ENCODE measurements at regions not wholly inside any gene's neighbourhood (a gene's known extent, or its start where the extent isn't known, plus 50 kb on each side); places are given as distances from the start of the nearest gene placed in this dataset.
"Not testable (repeated sequence)": the region's sequence is repeated elsewhere in the genome, so short reads cannot be mapped to it uniquely, and the experiment has no call there.

DNA sequence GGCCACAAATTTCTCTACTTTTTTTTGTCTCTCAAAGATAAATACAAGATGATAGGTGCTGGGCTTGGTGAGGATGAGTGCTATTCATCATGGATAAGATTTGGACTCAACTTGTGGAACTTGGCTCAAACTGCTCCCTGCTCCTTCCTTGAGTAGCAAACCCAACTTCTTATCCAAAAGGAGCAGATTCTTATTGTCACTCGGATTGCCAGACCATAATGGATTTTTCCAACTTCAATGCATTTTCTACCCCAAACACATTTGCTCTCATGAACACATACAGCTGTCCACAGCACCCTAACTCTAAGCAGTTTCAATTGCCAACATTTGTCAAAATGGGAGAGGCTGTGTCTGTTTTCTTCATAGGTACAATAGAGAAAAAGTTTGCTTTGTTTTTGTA lies 99.5 kb upstream of the APCDD1 start:
- Histone ChIP-seq H3K4me1 (ENCODE audit: insufficient read depth, low read length) (no peaks in the 10 kb centered on the region), H2AFZ (ENCODE audit: low read length) (no peak overlapping the region), H3K27me3 (ENCODE audit: insufficient read depth, low read length) (no peaks in the 10 kb centered on the region), H4K20me1 (ENCODE audit: control insufficient read depth, insufficient read depth, insufficient read length) (no peaks in the 10 kb centered on the region), H2BK15ac (ENCODE audit: low read depth, low read length) (no peak overlapping the region), H2BK5ac (ENCODE audit: insufficient read length, low read length) (no peak overlapping the region), H3K23me2 (ENCODE audit: insufficient read length, low read depth, low read length, poor library complexity, severe bottlenecking) (no peaks in the 10 kb centered on the region), H3K27ac (ENCODE audit: insufficient read length, low read depth, low read length) (no peak overlapping the region), H2BK20ac (ENCODE audit: low read depth, low read length, poor library complexity, severe bottlenecking) (no peak overlapping the region), H4K5ac (ENCODE audit: insufficient read length, low read depth, low read length) (no peak overlapping the region), H2AK5ac (ENCODE audit: insufficient read length, low read length) (no peak overlapping the region), H4K91ac (ENCODE audit: insufficient read length, low read depth, low read length) (no peak overlapping the region), H3K18ac (ENCODE audit: insufficient read length, low read depth, low read length) (no peak overlapping the region), H3K4ac (ENCODE audit: low read depth, low read length) (no peak overlapping the region), H3K56ac (ENCODE audit: insufficient read length, low read depth, low read length) (no peak overlapping the region), H4K8ac (replicated peaks; ENCODE audit: insufficient read length, low read depth, low read length) (no peak overlapping the region), H3K79me2 (ENCODE audit: insufficient read depth, low read length) (no peaks in the 10 kb centered on the region), H2BK12ac (ENCODE audit: insufficient read length, low read depth, low read length) (no peak overlapping the region), H2BK120ac (ENCODE audit: low read depth, low read length, poor library complexity, severe bottlenecking) (no peak overlapping the region), H3K14ac (ENCODE audit: insufficient read depth, low read length) (no peak overlapping the region), H3K9me3 (ENCODE audit: control insufficient read depth, low read depth, low read length) (no peaks in the 10 kb centered on the region), H3K9ac (ENCODE audit: extremely low read depth, insufficient read length, low read length) (no peak overlapping the region), H3K23ac (ENCODE audit: insufficient read length, low read depth, low read length) (no peak overlapping the region), H3K79me1 (ENCODE audit: insufficient read depth, low read depth, low read length, poor library complexity, severe bottlenecking) (no peaks in the 10 kb centered on the region), H3T11ph (ENCODE audit: low read length) (no peak overlapping the region), H3K4me2 (ENCODE audit: insufficient read depth, insufficient read length, low read length) (no peak overlapping the region)
- TF ChIP-seq, protein P1, sequence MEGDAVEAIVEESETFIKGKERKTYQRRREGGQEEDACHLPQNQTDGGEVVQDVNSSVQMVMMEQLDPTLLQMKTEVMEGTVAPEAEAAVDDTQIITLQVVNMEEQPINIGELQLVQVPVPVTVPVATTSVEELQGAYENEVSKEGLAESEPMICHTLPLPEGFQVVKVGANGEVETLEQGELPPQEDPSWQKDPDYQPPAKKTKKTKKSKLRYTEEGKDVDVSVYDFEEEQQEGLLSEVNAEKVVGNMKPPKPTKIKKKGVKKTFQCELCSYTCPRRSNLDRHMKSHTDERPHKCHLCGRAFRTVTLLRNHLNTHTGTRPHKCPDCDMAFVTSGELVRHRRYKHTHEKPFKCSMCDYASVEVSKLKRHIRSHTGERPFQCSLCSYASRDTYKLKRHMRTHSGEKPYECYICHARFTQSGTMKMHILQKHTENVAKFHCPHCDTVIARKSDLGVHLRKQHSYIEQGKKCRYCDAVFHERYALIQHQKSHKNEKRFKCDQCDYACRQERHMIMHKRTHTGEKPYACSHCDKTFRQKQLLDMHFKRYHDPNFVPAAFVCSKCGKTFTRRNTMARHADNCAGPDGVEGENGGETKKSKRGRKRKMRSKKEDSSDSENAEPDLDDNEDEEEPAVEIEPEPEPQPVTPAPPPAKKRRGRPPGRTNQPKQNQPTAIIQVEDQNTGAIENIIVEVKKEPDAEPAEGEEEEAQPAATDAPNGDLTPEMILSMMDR (conservative IDR thresholded peaks at IDR 0.05), result no peak
- H3K36me3 Mint-ChIP-seq (ENCODE audit: insufficient read depth in 1 of 3, low read depth in 3 of 3), result peaks cover 0 to 7% (median 6%) of the 10 kb centered on the region in 3 experiments; a peak in 5 of 7 replicates
- no peak for DNase-seq
- peaks cover 9 to 10% of the 10 kb centered on the region in 2 experiments; a peak in 4 of 5 replicates for H3K9me3 Mint-ChIP-seq
- H3K4me3 Mint-ChIP-seq, result no peak overlapping the region
- H3K27me3 Mint-ChIP-seq (ENCODE audit: low read depth), result peaks cover 4% of the 10 kb centered on the region; the same call in 1 of the 2 replicates
- peaks cover 5 to 10% of the 10 kb centered on the region in 2 experiments for H3K4me1 Mint-ChIP-seq
- H3K27ac Mint-ChIP-seq, result no peak overlapping the region
- WGBS (ENCODE audit: extremely low coverage, insufficient read length, low lambda C conversion rate), result no CpG with 5 or more reads among the region's 1 CpG

DNA sequence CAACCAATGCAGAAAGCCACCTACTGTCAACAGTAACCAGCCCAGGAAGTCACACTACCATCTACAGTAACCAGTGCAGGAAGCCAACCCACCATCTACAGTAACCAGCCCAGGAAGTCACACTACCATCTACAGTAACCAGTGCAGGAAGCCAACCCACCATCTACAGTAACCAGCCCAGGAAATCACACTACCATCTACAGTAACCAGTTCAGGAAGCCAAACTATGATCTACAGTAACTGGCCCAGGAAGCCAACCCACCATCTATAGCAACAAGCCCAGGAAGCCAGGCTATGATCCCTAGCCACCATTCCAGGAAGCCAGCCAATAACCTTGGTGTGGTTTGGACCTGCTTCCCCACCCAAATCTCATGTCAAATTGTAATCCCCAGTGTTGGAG lies 97.4 kb upstream of the APCDD1 start:
- H3T11ph ChIP-seq (ENCODE audit: low read length); H3K27ac Mint-ChIP-seq; H3K23me2 ChIP-seq (ENCODE audit: insufficient read length, low read depth, low read length, poor library complexity, severe bottlenecking); H3K4me3 Mint-ChIP-seq; H3K9me3 ChIP-seq (ENCODE audit: control insufficient read depth, low read depth, low read length); H3K23ac ChIP-seq (ENCODE audit: insufficient read length, low read depth, low read length); H3K27me3 ChIP-seq (ENCODE audit: insufficient read depth, low read length); H3K4me1 Mint-ChIP-seq; H2BK15ac ChIP-seq (ENCODE audit: low read depth, low read length); H2BK20ac ChIP-seq (ENCODE audit: low read depth, low read length, poor library complexity, severe bottlenecking); H3K79me1 ChIP-seq (ENCODE audit: insufficient read depth, low read depth, low read length, poor library complexity, severe bottlenecking); H3K4ac ChIP-seq (ENCODE audit: low read depth, low read length); H3K4me2 ChIP-seq (ENCODE audit: insufficient read depth, insufficient read length, low read length); H3K27ac ChIP-seq (ENCODE audit: insufficient read length, low read depth, low read length); H3K27me3 Mint-ChIP-seq (ENCODE audit: low read depth); H4K8ac ChIP-seq (replicated peaks; ENCODE audit: insufficient read length, low read depth, low read length); H2AK5ac ChIP-seq (ENCODE audit: insufficient read length, low read length); H2AFZ ChIP-seq (ENCODE audit: low read length); H3K79me2 ChIP-seq (ENCODE audit: insufficient read depth, low read length); H4K5ac ChIP-seq (ENCODE audit: insufficient read length, low read depth, low read length); H4K91ac ChIP-seq (ENCODE audit: insufficient read length, low read depth, low read length); H3K14ac ChIP-seq (ENCODE audit: insufficient read depth, low read length); H3K56ac ChIP-seq (ENCODE audit: insufficient read length, low read depth, low read length); H2BK12ac ChIP-seq (ENCODE audit: insufficient read length, low read depth, low read length); H3K9ac ChIP-seq (ENCODE audit: extremely low read depth, insufficient read length, low read length); H3K36me3 Mint-ChIP-seq (ENCODE audit: insufficient read depth in 1 of 3, low read depth in 3 of 3); H3K4me1 ChIP-seq (ENCODE audit: insufficient read depth, low read length); DNase-seq; H2BK5ac ChIP-seq (ENCODE audit: insufficient read length, low read length); H4K20me1 ChIP-seq (ENCODE audit: control insufficient read depth, insufficient read depth, insufficient read length); H3K18ac ChIP-seq (ENCODE audit: insufficient read length, low read depth, low read length); H2BK120ac ChIP-seq (ENCODE audit: low read depth, low read length, poor library complexity, severe bottlenecking): not testable (repeated sequence)
- H3K9me3 Mint-ChIP-seq, result peaks cover 9 to 10% of the 10 kb centered on the region in 2 experiments; a peak in 4 of 5 replicates

All from H9 (cell line).